GM18505 (cell line): ENCODE measurements at regions not wholly inside any gene's neighbourhood (a gene's known extent, or its start where the extent isn't known, plus 50 kb on each side); places are given as distances from the start of the nearest gene placed in this dataset.

ENCODE experiments used
- ATAC-seq: cut with Tn5 transposase; IDR thresholded peaks from one replicate; pipeline ENCODE4 v1.9.1; 2021; ENCODE audit not compliant: unreplicated experiment
- POLR2A ChIP-seq: IDR thresholded peaks from 4 replicates; pipeline ENCODE4 v1.6.1; 2011; ENCODE audit warnings: borderline replicate concordance; ENCODE audit not compliant: insufficient read depth, insufficient read length; ENCODE audit errors: extremely low read depth

DNA sequence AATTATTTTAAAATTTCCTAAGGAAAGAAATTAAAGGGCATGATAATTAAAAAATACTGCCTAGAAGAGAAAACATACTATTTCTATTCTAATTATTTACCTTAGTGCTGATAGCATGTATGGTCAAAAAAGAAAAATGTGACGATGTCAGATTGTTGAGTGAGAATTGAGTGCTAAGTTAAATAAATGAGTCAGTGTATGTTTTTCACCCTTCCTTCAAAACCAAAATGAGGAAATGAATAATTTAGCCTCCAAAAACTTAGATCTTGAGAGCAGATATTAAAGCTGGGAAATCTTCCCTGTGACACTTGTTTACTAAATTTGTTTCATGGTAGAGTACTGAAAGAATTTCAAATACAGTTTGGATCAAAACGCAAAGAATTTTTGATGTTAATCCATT, 58.6 kb upstream of the NYAP2 start:
- ATAC-seq: no peak
- TF ChIP-seq POLR2A: no peak

DNA sequence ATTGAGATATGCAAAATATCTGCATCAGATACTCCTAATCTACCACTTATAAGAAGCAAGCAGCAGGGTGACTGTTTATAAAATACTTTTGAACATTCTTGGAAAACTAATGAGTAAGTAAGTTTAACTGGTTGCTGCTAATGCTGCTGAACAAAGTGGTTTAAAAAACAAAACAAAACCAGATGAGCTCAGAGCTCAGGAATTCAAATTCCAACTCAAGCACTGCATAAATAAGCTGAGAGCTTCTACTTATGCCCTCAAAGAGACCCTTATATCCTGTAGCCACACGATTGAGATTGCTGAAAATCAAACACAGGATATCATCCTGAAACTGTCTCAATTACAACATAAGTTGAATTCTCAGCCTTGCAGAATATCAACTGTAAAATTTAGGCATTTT, 62.3 kb upstream of the NYAP2 start:
- no peak for TF ChIP-seq POLR2A

DNA sequence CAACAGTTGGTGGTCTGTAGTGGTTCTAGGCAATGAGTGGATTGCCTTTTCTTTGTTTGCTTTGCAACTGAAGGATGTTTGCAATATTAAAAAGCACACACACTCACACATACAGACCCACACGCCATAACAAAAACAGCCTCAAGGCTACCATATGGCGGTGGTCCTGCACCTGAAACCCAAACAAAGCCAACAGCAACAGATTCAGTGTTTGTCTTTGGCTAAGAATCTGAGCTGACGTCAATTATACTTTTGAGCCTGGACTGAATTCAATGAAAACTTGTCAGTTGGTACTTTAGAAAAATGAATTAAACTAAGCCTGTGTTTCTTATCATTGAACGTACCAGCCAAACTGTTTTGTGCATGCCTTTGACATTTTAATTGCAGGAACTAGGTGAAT, 65.0 kb upstream of the NYAP2 start:
- no peak for ATAC-seq
- TF ChIP-seq POLR2A: no peak

More for the DNA sequence above, 62.3 kb upstream of the NYAP2 start:
- no peak for ATAC-seq

DNA sequence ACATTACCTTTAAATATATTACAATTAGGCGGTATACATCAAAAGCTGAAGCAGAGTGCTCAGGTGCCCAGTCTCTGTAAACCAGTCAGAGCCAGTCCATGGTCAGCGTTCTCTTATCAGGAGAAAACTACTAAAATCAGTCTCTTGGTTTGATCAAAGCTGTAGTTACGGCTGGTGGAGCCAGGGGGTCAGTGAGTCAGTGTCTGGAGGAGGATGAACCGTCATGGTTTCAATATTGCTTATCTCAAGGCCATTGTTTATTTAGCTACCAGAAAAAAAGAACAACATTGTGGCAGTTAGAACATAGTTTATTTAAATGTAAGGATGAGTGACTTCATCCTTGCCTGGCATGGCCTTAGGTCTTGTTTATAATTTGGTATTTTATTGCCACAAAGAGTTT, 71.3 kb upstream of the NYAP2 start:
- TF ChIP-seq POLR2A: no peak
- ATAC-seq: no peak

DNA sequence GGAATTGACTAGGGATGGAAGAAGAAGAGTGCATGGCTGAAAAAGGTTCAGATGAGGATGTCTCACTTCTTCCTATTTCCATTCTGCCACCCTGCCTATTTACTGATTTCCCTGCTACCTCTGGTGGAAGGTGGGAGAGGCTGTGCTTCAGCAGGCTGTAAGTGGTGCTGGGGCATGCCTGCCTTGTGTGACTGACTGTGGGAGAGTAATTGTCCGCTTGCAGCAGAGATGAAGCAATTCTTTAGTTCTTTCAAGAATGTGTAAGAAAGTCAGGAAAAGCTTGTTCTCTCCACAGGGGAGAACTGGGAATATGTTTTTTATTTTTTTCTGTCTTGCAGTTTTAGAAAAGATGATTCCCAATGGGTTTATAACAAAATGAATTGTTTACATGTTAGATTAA, 72.5 kb upstream of the NYAP2 start:
- ATAC-seq: no peak
- no peak for TF ChIP-seq POLR2A

DNA sequence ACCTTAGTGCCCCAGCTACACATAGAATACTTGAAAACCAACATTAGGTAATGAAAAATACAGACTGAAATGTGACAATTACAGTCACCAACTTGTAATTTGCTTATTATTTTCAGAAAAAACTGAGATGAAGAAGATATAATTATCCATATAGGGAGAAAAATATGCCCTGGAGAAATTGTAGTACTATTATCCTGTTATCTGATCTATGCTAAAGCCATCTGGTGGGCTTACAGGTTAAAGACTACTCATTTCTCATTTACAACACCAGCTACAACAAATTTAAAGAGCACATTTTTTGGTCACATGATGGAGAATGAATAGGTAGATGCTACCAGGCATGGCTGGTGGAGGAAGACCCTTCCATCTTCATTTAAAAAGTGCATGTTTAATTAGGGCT, 79.6 kb upstream of the NYAP2 start:
- TF ChIP-seq POLR2A: no peak
- ATAC-seq: no peak

DNA sequence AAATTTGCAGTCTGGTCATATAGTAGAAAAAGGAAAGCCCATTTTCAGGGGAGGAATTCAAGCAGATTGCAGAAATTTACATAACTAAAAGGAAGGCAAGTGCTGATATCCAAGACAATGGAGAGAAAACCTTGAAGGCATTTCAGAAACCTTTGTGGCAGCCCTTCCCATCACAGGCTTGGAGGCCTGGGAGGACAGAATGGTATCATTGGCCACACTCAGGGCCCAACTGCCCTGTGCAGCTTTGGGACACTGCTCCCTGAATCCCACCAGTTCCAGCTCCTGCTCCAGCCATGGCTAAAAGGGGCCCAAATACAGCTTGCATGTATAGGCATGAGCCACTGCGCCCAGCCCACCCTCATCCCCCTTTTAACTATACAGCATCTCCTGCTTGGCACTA, 81.1 kb upstream of the NYAP2 start:
- ATAC-seq: no peak
- no peak for TF ChIP-seq POLR2A

DNA sequence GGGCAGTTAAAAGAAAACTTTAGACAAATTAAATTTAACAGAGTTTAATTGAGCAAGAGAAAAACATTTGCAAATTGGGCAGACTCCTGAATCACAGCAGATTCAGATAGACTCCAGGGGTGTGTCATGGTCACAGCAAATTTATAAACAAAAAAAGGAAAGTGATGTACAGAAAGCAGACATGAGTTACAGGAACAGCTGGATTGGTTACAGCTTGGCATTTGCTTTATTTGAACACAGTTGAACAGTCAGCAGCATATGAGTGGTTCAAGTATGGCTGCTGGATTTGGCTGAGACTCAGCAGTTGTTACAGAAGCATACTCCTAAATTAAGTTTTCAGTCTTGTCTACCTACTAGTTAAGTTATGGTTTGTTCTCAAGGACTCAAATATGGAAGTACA, 82.3 kb upstream of the NYAP2 start:
- TF ChIP-seq POLR2A: no peak
- ATAC-seq: no peak

DNA sequence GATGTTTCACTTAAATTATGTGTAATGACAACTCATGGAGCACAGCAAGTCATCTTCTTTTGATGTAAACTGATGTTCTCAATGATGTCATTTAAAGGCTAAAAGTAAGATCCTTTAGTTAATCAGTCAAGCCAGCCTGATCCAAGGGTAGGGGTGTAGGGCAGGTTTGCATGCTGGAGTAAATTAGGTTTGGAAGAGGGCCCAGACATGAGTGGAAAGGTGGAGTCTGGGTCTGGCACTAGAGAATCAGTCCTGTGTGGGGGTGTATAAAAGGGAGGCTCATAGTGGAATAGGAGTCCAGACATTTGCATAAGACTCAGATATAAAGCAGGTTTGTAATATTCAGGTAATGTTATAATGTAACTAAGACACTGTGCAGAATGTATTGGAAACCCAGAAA, 88.8 kb upstream of the NYAP2 start:
- TF ChIP-seq POLR2A: no peak
- no peak for ATAC-seq

DNA sequence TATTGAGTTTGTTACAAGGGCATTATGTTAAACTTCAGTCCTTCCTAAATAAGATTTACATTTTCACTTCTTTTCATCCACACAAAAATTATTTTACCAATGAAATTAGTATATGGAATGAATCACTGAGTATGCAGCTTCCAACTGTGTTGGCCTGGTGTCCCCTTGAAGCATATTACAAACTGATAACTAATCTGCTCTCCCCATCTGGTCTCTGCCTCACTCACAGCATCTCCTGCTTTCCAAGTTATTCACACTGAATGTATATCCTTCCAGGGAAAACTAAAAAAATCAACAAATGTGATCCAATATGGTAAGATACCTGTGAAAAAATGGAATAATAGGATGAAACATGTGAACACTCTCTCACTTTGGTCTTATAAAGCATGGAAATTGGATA, 90.0 kb upstream of the NYAP2 start:
- TF ChIP-seq POLR2A: no peak
- ATAC-seq: no peak

DNA sequence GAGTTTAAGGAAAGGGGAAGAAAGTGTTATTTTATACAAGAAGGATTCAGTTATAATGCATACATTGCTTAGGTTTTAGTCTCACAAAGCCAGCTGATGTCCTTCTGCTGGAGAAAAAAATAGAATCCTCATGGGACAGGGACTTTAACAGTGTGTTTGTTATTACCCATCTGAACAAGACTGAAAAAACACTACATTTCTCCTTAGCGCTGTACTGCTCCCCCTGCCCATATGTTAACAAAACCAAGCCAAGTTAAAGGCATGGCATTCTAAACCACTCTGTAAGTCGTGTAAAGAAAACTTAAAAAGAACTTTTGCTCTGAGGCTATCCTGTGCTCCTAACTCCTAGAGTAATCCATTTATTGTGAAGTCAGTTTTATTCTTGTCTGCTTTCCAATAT, 102.6 kb upstream of the NYAP2 start:
- ATAC-seq: no peak
- TF ChIP-seq POLR2A: no peak

DNA sequence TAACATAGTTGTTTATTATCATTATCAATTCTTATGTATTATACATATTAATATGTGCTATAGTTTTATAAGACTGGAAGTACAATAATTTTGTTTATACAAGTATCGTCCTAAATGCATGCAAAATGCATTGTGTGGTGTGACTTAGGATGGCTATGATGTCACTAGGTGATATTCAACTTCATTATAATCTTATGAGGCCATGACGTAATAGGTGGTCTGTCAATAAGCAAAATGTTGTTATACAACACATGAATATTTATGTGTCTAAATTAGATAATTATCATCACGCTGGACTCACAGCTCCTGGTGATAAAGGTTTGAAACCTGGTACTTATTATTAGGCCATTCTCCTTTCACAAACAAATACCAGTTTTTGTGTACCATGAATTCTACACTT, 104.4 kb upstream of the NYAP2 start:
- TF ChIP-seq POLR2A: no peak
- ATAC-seq: no peak

DNA sequence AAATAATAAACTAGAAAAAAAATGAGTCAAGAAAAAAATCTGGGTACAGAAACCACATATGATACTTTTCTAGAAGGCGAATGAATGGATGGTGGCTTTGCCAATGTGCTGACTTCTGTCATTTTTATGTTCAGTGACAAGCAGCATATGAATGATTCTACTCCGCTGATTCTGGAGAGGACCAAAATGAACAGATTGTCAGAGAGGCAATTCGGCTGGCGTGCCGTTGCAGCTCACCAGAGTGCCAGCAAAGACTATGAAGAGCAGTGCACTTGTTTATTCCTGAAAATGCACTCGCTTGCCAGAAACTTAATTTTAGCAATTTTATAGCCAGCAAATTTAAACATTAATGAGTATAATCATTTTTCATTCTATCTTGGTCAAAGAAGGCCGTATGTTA, 105.9 kb upstream of the NYAP2 start:
- no peak for ATAC-seq
- no peak for TF ChIP-seq POLR2A

DNA sequence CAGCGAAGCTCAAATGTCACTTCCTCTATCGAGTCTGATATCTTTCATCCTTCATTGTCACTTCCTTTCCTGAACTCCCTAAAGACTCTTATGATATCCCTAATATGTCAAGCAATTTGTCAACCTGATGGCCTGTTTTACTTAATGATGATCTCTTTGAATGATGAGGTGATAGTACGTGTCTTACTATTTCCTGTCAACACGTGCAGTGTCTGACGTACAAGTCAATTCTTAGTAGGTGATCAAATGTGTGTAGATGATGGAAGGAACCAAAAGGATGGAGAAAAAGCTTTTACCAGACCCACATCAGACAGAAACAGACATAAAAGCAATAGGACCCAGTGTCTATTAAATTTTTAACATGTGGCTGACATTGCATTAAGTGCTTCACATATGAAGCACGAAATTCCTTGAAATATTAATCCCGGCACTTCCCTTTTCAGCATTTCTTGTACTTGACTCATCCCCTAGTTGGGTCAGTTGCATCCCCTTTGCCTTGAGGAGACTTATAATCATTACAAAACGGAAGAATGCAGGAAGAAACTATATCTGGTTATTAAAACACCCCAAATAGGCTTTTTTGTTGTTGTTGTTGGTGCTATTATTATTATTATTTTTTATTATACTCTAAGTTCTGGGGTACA, 108.6 kb upstream of the NYAP2 start:
- TF ChIP-seq POLR2A: no peak
- ATAC-seq: no peak

DNA sequence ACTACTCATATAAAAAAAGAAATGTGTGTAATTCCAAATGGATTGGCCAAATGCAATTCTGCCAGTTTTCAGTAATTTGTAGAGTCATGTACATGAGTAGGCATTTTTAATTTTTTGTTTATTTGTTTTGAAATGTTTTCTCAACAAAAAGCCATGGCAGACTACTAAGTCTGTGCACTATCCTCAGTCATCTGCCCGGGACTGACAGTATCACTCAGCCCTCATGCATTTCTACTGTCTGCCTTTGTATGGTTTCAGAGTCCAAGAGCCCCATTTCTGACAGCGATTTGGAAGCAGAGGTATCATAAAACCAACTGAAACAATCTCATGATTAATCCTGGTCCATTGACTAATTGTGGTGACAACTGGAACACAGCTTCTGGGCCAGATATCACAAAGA, 109.9 kb upstream of the NYAP2 start:
- ATAC-seq: no peak
- TF ChIP-seq POLR2A: no peak
